ENCODE measurements at regions not wholly inside any gene's neighbourhood (a gene's known extent, or its start where the extent isn't known, plus 50 kb on each side); places are given as distances from the start of the nearest gene placed in this dataset.

GRCh38 chr3:164049847-164050246, 1028.4 kb downstream of the SI start:
- H3K27me3 ChIP-seq (ENCODE audit: control insufficient read depth, insufficient read depth, low read length, poor library complexity, severe bottlenecking), result no peaks in the 10 kb centered on the region
- H3K9ac ChIP-seq (ENCODE audit: extremely low read depth, low read length, poor library complexity, severe bottlenecking), result no peak overlapping the region
- Mint-ChIP-seq H3K27ac (no peak overlapping the region), H3K4me3 (no peak overlapping the region), H3K27me3 (ENCODE audit: insufficient read depth) (no peaks in the 10 kb centered on the region), H3K9me3 (no peaks in the 10 kb centered on the region), H3K4me1 (no peaks in the 10 kb centered on the region), H3K36me3 (ENCODE audit: low read depth) (peaks cover 4% of the 10 kb centered on the region)
- no peak overlapping the region for H3K27ac ChIP-seq (ENCODE audit: low read depth, low read length)
- 80 to 95% methylated on average over 1 of the region's 1 CpG for WGBS, 2 experiments (ENCODE audit: insufficient coverage in 1 of 2, insufficient read length in 1 of 2)
- H3K36me3 ChIP-seq (ENCODE audit: control insufficient read depth, insufficient read depth, low read length), result no peaks in the 10 kb centered on the region
- H3K4me1 ChIP-seq (ENCODE audit: control insufficient read depth, insufficient read depth, low read length), result no peaks in the 10 kb centered on the region
- DNase-seq, result no peak
- TF ChIP-seq CTCF (conservative IDR thresholded peaks at IDR 0.05), result no peak
- H3K4me3 ChIP-seq (ENCODE audit: low read length), result no peak overlapping the region
- no peaks in the 10 kb centered on the region for H3K9me3 ChIP-seq (ENCODE audit: control insufficient read depth, low read length)

GRCh38 chr3:164048451-164048850, 1029.8 kb downstream of the SI start:
- TF ChIP-seq CTCF (conservative IDR thresholded peaks at IDR 0.05), result no peak
- H3K4me1 ChIP-seq (ENCODE audit: control insufficient read depth, insufficient read depth, low read length), result no peaks in the 10 kb centered on the region
- no peak overlapping the region for H3K4me3 ChIP-seq (ENCODE audit: low read length)
- no peaks in the 10 kb centered on the region for H3K4me1 Mint-ChIP-seq
- no peaks in the 10 kb centered on the region for H3K36me3 Mint-ChIP-seq (ENCODE audit: low read depth)
- DNase-seq, result no peak
- H3K27me3 ChIP-seq (ENCODE audit: control insufficient read depth, insufficient read depth, low read length, poor library complexity, severe bottlenecking), result no peaks in the 10 kb centered on the region
- no peak overlapping the region for H3K27ac Mint-ChIP-seq
- no peaks in the 10 kb centered on the region for H3K9me3 ChIP-seq (ENCODE audit: control insufficient read depth, low read length)
- H3K9me3 Mint-ChIP-seq, result no peaks in the 10 kb centered on the region
- H3K27me3 Mint-ChIP-seq (ENCODE audit: insufficient read depth), result no peaks in the 10 kb centered on the region
- no peaks in the 10 kb centered on the region for H3K36me3 ChIP-seq (ENCODE audit: control insufficient read depth, insufficient read depth, low read length)
- WGBS, 2 experiments (ENCODE audit: insufficient coverage in 1 of 2, insufficient read length in 1 of 2), result 98% methylated on average over 4 of the region's 4 CpGs; no CpG with 5 or more reads in 1 of the 2 experiments
- no peak overlapping the region for H3K27ac ChIP-seq (ENCODE audit: low read depth, low read length)
- no peak overlapping the region for H3K4me3 Mint-ChIP-seq
- no peak overlapping the region for H3K9ac ChIP-seq (ENCODE audit: extremely low read depth, low read length, poor library complexity, severe bottlenecking)

GRCh38 chr3:164040991-164041390, 1037.3 kb downstream of the SI start:
- TF ChIP-seq CTCF (conservative IDR thresholded peaks at IDR 0.05), result no peak
- Histone ChIP-seq H3K9ac (ENCODE audit: extremely low read depth, low read length, poor library complexity, severe bottlenecking) (no peak overlapping the region), H3K4me1 (ENCODE audit: control insufficient read depth, insufficient read depth, low read length) (no peaks in the 10 kb centered on the region), H3K36me3 (ENCODE audit: control insufficient read depth, insufficient read depth, low read length) (peaks cover 8% of the 10 kb centered on the region), H3K27me3 (ENCODE audit: control insufficient read depth, insufficient read depth, low read length, poor library complexity, severe bottlenecking) (no peaks in the 10 kb centered on the region), H3K9me3 (ENCODE audit: control insufficient read depth, low read length) (peaks cover 12% of the 10 kb centered on the region), H3K4me3 (ENCODE audit: low read length) (no peak overlapping the region), H3K27ac (ENCODE audit: low read depth, low read length) (peak overlapping the region; percentile 84)
- WGBS, 2 experiments (ENCODE audit: insufficient coverage in 1 of 2, insufficient read length in 1 of 2), result 75 to 87% methylated on average over 1 to 2 of the region's 2 CpGs
- Mint-ChIP-seq H3K36me3 (ENCODE audit: low read depth) (peaks cover 6% of the 10 kb centered on the region), H3K4me3 (no peak overlapping the region), H3K9me3 (peaks cover 9% of the 10 kb centered on the region), H3K4me1 (no peaks in the 10 kb centered on the region), H3K27ac (no peak overlapping the region), H3K27me3 (ENCODE audit: insufficient read depth) (no peaks in the 10 kb centered on the region)
- DNase-seq, result no peak
